ENCODE measurements at regions not wholly inside any gene's neighbourhood (a gene's known extent, or its start where the extent isn't known, plus 50 kb on each side); places are given as distances from the start of the nearest gene placed in this dataset.

GRCh38 chr1:235009561-235010306, 118.9 kb downstream of the TOMM20 start:
- no peak for DNase-seq

GRCh38 chr1:235009074-235009473, 119.6 kb downstream of the TOMM20 start:
- DNase-seq, result no peak

- DNase-seq, result no peak
Measured at GRCh38 chr1:235008239-235008638, 120.4 kb downstream of the TOMM20 start.

GRCh38 chr1:235006816-235007215, 121.8 kb downstream of the TOMM20 start:
- DNase-seq, result no peak

- DNase-seq, result no peak
Measured at GRCh38 chr1:235006132-235006721, 122.4 kb downstream of the TOMM20 start.

GRCh38 chr1:235004840-235005391, 123.7 kb downstream of the TOMM20 start:
- DNase-seq, result no peak

- no peak for DNase-seq
Measured at GRCh38 chr1:235004276-235004675, 124.4 kb downstream of the TOMM20 start.

- no peak for DNase-seq
Measured at GRCh38 chr1:235002706-235003300, 125.8 kb downstream of the TOMM20 start.

- no peak for DNase-seq
Measured at GRCh38 chr1:234999513-234999940, 129.1 kb downstream of the TOMM20 start.

- peak; percentile 58 for DNase-seq
Measured at GRCh38 chr1:234997896-234998741, 130.5 kb downstream of the TOMM20 start.

GRCh38 chr1:234997201-234997895, 131.3 kb downstream of the TOMM20 start:
- peak; percentile 83 for DNase-seq

- DNase-seq, result no peak
Measured at GRCh38 chr1:234996245-234996757, 132.3 kb downstream of the TOMM20 start.

- DNase-seq, result no peak
Measured at GRCh38 chr1:234994436-234995295, 134.0 kb downstream of the TOMM20 start.

GRCh38 chr1:234992065-234992464, 136.6 kb downstream of the TOMM20 start:
- DNase-seq, result no peak

GRCh38 chr1:234990874-234991801, 137.5 kb downstream of the TOMM20 start:
- DNase-seq, result no peak

GRCh38 chr1:234990328-234990675, 138.3 kb downstream of the TOMM20 start:
- DNase-seq, result no peak

- no peak for DNase-seq
Measured at GRCh38 chr1:234989479-234990327, 138.9 kb downstream of the TOMM20 start.

GRCh38 chr1:234989019-234989418, 139.6 kb downstream of the TOMM20 start:
- DNase-seq, result no peak

- no peak for DNase-seq
Measured at GRCh38 chr1:234988536-234988935, 140.1 kb downstream of the TOMM20 start.

Measured in hindlimb muscle (tissue), 1 donor.